ENCODE measurements at regions not wholly inside any gene's neighbourhood (a gene's known extent, or its start where the extent isn't known, plus 50 kb on each side); places are given as distances from the start of the nearest gene placed in this dataset.

DNA sequence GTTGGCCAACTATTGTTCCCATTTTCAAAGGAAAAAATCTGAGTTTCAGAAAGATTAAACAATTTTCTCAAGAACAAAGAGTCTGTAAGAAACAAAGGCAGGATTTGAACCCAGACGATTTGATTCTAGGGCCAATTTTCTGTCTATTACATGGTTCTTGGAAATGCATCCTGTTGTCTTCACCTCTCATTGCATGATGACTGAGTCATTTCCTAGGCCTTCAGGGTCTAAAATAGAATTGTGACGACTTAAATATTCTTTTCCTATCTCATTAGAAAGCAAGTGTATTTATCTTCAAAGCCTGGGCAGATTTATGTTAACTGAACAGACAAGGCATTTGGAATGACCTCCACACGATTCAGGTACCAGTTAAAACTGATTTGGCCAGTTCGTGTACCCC is 512.9 kb downstream of the NTRK2 start:
- Histone ChIP-seq H3K27me3 (no peaks in the 10 kb centered on the region), H3K36me3 (no peaks in the 10 kb centered on the region), H3K4me1 (no peaks in the 10 kb centered on the region), H3K9me3 (no peaks in the 10 kb centered on the region), H3K4me3 (ENCODE audit: low read depth, low read length) (no peak overlapping the region)
- TF ChIP-seq, protein P1, sequence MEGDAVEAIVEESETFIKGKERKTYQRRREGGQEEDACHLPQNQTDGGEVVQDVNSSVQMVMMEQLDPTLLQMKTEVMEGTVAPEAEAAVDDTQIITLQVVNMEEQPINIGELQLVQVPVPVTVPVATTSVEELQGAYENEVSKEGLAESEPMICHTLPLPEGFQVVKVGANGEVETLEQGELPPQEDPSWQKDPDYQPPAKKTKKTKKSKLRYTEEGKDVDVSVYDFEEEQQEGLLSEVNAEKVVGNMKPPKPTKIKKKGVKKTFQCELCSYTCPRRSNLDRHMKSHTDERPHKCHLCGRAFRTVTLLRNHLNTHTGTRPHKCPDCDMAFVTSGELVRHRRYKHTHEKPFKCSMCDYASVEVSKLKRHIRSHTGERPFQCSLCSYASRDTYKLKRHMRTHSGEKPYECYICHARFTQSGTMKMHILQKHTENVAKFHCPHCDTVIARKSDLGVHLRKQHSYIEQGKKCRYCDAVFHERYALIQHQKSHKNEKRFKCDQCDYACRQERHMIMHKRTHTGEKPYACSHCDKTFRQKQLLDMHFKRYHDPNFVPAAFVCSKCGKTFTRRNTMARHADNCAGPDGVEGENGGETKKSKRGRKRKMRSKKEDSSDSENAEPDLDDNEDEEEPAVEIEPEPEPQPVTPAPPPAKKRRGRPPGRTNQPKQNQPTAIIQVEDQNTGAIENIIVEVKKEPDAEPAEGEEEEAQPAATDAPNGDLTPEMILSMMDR (IDR thresholded peaks at IDR 0.05; ENCODE audit: low read depth, low read length): no peak
- no peak for DNase-seq

GRCh38 chr9:85178474-85178873 is 508.9 kb downstream of the NTRK2 start:
- Histone ChIP-seq H3K9me3 (no peaks in the 10 kb centered on the region), H3K36me3 (no peaks in the 10 kb centered on the region), H3K4me1 (no peaks in the 10 kb centered on the region), H3K27me3 (no peaks in the 10 kb centered on the region), H3K4me3 (ENCODE audit: low read depth, low read length) (no peak overlapping the region)
- TF ChIP-seq, protein P1 (IDR thresholded peaks at IDR 0.05; ENCODE audit: low read depth, low read length): no peak
- no peak for DNase-seq

DNA sequence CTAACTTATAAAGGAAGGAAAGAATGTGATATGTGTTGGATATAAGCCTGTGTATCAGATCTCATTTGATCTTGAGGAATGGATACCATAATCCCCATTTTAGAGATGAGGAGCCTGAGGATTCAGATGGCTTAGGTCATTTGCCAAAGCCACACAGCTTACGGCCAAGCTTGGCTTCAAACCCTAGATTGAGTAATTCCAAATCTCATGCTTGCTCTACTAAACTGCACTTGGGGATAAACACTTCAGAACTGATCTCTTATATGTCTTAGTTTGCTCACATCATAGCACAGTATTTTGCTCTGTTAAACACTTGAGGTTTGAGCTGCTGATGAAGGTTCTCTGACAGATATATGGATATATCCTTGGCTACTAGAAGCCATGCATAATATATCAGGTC is 504.4 kb downstream of the NTRK2 start:
- Histone ChIP-seq H3K9me3 (no peaks in the 10 kb centered on the region), H3K36me3 (no peaks in the 10 kb centered on the region), H3K4me3 (ENCODE audit: low read depth, low read length) (no peak overlapping the region), H3K4me1 (no peaks in the 10 kb centered on the region), H3K27me3 (no peaks in the 10 kb centered on the region)
- TF ChIP-seq, protein P1 (IDR thresholded peaks at IDR 0.05; ENCODE audit: low read depth, low read length): no peak
- DNase-seq: no peak

DNA sequence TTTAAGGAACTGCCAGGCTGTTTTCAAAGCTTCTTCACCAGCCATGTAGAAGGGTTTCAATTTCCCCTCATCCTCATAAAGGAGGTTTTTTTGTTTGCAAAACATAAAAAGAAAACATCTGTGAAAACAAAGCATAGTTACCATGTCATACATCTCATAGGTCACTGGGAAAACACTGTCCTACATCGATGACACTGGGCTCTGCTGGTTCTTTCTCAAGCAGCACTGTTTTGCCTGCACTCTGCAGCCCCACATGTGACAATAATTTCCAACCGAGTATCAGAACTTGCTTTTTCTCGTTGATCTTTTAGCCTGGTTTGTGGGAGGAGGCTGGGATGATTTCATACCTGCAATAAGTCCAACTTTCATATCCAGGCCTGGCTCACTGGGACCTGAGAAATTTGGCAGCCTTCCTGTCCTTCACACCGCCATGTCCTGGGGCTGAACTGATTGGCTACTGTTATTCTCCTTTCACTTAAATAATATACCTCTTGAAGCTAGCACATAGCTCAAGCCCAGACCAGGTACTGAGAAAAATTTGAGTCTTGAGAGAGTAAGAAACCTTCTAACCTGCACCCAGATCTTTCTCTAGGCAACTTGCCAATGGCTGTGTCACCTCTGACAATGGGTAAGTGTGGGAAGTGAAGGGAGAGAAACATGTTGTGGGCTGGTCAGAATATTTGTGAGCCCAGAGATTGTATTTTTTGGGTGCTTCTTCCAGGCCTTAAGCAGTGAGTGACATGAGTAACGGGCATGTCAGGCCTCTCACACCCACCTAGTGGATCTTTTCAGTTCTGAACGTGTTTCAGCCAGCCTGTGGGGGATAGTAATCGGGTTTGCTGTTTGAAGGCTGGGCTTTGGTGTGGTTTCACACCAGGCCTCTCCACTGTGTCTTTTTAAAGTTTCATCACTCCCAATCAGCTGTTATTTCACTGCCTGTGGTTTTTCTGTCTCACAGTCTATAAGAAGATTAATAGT is 502.8 kb downstream of the NTRK2 start:
- TF ChIP-seq, protein P1 (IDR thresholded peaks at IDR 0.05; ENCODE audit: low read depth, low read length): no peak
- Histone ChIP-seq H3K9me3 (no peaks in the 10 kb centered on the region), H3K4me3 (ENCODE audit: low read depth, low read length) (no peak overlapping the region), H3K4me1 (no peaks in the 10 kb centered on the region), H3K27me3 (no peaks in the 10 kb centered on the region), H3K36me3 (no peaks in the 10 kb centered on the region)
- DNase-seq: no peak

GRCh38 chr9:85171163-85171562 is 501.6 kb downstream of the NTRK2 start:
- no peaks in the 10 kb centered on the region for H3K27me3 ChIP-seq
- TF ChIP-seq, protein P1 (IDR thresholded peaks at IDR 0.05; ENCODE audit: low read depth, low read length): no peak
- H3K36me3 ChIP-seq: no peaks in the 10 kb centered on the region
- H3K9me3 ChIP-seq: no peaks in the 10 kb centered on the region
- no peak overlapping the region for H3K4me3 ChIP-seq (ENCODE audit: low read depth, low read length)
- no peaks in the 10 kb centered on the region for H3K4me1 ChIP-seq
- no peak for DNase-seq

- Histone ChIP-seq H3K4me3 (ENCODE audit: low read depth, low read length) (no peak overlapping the region), H3K27me3 (no peaks in the 10 kb centered on the region), H3K4me1 (no peaks in the 10 kb centered on the region), H3K9me3 (no peaks in the 10 kb centered on the region), H3K36me3 (no peaks in the 10 kb centered on the region)
- no peak for DNase-seq
- TF ChIP-seq, protein P1 (IDR thresholded peaks at IDR 0.05; ENCODE audit: low read depth, low read length): no peak
Observed at GRCh38 chr9:85168412-85168811, 498.9 kb downstream of the NTRK2 start.
